Upper lobe of left lung (tissue), 6 donors: ENCODE measurements at regions not wholly inside any gene's neighbourhood (a gene's known extent, or its start where the extent isn't known, plus 50 kb on each side); places are given as distances from the start of the nearest gene placed in this dataset.

Experiments used
- ATAC-seq, 2 donors: fragments of 200-7000 bp; cut with Tn5 transposase; one replicate each; pipeline ENCODE4 v1.9.1; 2022; ENCODE audit warnings: mild to moderate bottlenecking in 2 of 2, moderate library complexity in 2 of 2; ENCODE audit not compliant: low FRiP score in 2 of 2
- DNase-seq, 2 donors: peaks; one replicate each; pipeline ENCODE4 v3.0.0-alpha.2; 2019 to 2020
- H3K27ac ChIP-seq, 4 donors: fragments of 200-600 bp; sonication (generic); one replicate each; pipeline ENCODE4 v1.5.1; 2016 to 2019
- H3K27me3 ChIP-seq, 4 donors: fragments of 200-600 bp; sonication (generic); one replicate each; pipeline ENCODE4 v1.5.1; 2017 to 2019
- H3K36me3 ChIP-seq, 4 donors: fragments of 200-600 bp; sonication (generic); one replicate each; pipeline ENCODE4 v1.5.1; 2016 to 2019
- H3K4me1 ChIP-seq, 4 donors: fragments of 200-600 bp; sonication (generic); one replicate each; pipeline ENCODE4 v1.5.1; 2018 to 2019
- H3K4me3 ChIP-seq, 4 donors: fragments of 200-600 bp; sonication (generic); one replicate each; pipeline ENCODE4 v1.5.1; 2017 to 2019; ENCODE audit warnings: mild to moderate bottlenecking in 2 of 4, moderate library complexity in 1 of 4
- H3K9me3 ChIP-seq, 4 donors: fragments of 200-600 bp; sonication (generic); one replicate each; pipeline ENCODE4 v1.5.1; 2018 to 2019
- EP300 ChIP-seq, 4 donors: sonication (generic); formaldehyde crosslinking; IDR thresholded peaks; one replicate each; pipeline ENCODE4 v1.5.1; 2017; ENCODE audit warnings: antibody characterized with exemption in 4 of 4, control low read depth in 2 of 4
- POLR2A ChIP-seq, 4 donors: fragments of 450-650 bp; IDR thresholded peaks; one replicate each; pipeline ENCODE4 v1.5.1; 2016 to 2017; ENCODE audit warnings: antibody characterized with exemption in 4 of 4, mild to moderate bottlenecking in 2 of 4
- POLR2AphosphoS5 ChIP-seq, 2 donors: sonication (generic); formaldehyde crosslinking; IDR thresholded peaks; one replicate each; pipeline ENCODE4 v1.5.1; 2017; ENCODE audit warnings: antibody characterized with exemption in 2 of 2
- WGBS, 2 donors: methylation state at CpG; one replicate each; pipeline ENCODE4 v1.1.5; 2017 to 2018; 5-methylcytosine and 5-hydroxymethylcytosine counted together
- TF ChIP-seq, protein P1 (sequence below), 6 experiments: fragments of 450-650 bp in 4 of 6; fragments of 200-600 bp in 2 of 6; sonication (generic) in 2 of 6; IDR thresholded peaks; one replicate each; pipeline ENCODE4 v1.5.1; 2016 to 2019; ENCODE audit warnings: antibody characterized with exemption in 6 of 6
- donor health status: DM: no; HTN: no; CAD: no; lungs with moderate emphysema.
- donor health status: DM: no; HTN: yes; CAD: no; lungs with severe emphysema.

DNA sequence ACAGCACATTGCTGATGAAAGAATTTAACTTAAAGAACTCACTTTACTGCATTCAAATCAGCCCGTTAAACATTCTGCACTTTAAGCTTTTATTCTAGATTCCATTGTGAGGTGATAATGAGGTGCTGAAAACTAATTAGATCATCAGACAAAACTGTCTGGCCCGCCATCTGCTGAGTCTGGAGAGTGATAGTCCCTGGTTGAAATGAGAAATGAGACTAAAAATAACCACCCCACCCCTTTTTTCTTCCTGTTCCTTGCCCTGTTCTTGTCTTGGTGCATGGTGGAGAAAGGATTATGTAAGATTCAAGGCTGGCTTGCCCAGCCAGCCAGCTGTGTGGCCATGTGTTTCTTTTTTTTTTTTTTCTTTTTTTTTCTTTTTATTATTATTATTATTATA lies 277.0 kb upstream of the COBL start:
- H3K4me1 ChIP-seq = no peaks in the 10 kb centered on the region
- DNase-seq = no peak
- ATAC-seq = no peak

GRCh38 chr7:51592842-51593599 lies 276.4 kb upstream of the COBL start:
- Histone ChIP-seq H3K36me3 (no peaks in the 10 kb centered on the region), H3K27ac (no peak overlapping the region), H3K4me3 (no peak overlapping the region), H3K27me3 (no peaks in the 10 kb centered on the region), H3K9me3 (no peaks in the 10 kb centered on the region), H3K4me1 (no peaks in the 10 kb centered on the region)
- TF ChIP-seq EP300 (IDR thresholded peaks at IDR 0.05) (no peak), POLR2A (IDR thresholded peaks at IDR 0.05) (no peak), POLR2AphosphoS5 (IDR thresholded peaks at IDR 0.05) (no peak)
- TF ChIP-seq, protein P1, sequence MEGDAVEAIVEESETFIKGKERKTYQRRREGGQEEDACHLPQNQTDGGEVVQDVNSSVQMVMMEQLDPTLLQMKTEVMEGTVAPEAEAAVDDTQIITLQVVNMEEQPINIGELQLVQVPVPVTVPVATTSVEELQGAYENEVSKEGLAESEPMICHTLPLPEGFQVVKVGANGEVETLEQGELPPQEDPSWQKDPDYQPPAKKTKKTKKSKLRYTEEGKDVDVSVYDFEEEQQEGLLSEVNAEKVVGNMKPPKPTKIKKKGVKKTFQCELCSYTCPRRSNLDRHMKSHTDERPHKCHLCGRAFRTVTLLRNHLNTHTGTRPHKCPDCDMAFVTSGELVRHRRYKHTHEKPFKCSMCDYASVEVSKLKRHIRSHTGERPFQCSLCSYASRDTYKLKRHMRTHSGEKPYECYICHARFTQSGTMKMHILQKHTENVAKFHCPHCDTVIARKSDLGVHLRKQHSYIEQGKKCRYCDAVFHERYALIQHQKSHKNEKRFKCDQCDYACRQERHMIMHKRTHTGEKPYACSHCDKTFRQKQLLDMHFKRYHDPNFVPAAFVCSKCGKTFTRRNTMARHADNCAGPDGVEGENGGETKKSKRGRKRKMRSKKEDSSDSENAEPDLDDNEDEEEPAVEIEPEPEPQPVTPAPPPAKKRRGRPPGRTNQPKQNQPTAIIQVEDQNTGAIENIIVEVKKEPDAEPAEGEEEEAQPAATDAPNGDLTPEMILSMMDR (IDR thresholded peaks at IDR 0.05) = no peak
- ATAC-seq = no peak
- no peak for DNase-seq
- WGBS, 2 donors = 72 to 84% methylated on average over 10 of the region's 10 CpGs

More for the DNA sequence above, 277.0 kb upstream of the COBL start:
- no peaks in the 10 kb centered on the region for H3K27me3 ChIP-seq
- WGBS, 2 donors = 56 to 63% methylated on average over 2 of the region's 2 CpGs
- H3K4me3 ChIP-seq = no peak overlapping the region
- H3K36me3 ChIP-seq = no peaks in the 10 kb centered on the region
- H3K9me3 ChIP-seq = no peaks in the 10 kb centered on the region
- no peak overlapping the region for H3K27ac ChIP-seq
- TF ChIP-seq, protein P1 (IDR thresholded peaks at IDR 0.05) = no peak
- TF ChIP-seq POLR2AphosphoS5 (IDR thresholded peaks at IDR 0.05) (no peak), POLR2A (IDR thresholded peaks at IDR 0.05) (no peak), EP300 (IDR thresholded peaks at IDR 0.05) (no peak)

DNA sequence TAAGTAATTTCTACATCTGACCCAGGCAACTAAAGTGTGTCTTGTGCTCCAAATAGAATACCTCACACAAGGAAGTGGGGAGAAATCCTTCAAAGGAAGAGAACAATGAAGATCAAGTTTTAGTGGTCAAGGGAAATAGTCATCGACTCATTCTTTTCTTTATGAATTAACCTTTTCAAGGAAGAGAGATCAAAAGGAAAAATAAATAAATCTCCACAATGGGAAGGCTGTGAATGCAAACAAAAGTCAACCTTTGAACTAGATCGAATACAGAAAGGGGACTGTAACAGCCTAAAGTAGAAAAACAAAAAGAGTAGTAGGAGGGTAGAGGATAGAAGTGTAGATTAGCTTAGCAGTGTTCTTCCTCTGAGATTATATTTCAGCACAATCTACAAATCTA lies 274.6 kb upstream of the COBL start:
- ATAC-seq (no peak), DNase-seq (no peak)
- no peaks in the 10 kb centered on the region for H3K36me3 ChIP-seq
- no peaks in the 10 kb centered on the region for H3K9me3 ChIP-seq
- H3K4me3 ChIP-seq = no peak overlapping the region
- 3 to 10% methylated on average over 2 of the region's 2 CpGs for WGBS, 2 donors
- H3K27ac ChIP-seq = no peak overlapping the region
- TF ChIP-seq POLR2AphosphoS5 (IDR thresholded peaks at IDR 0.05) (no peak), EP300 (IDR thresholded peaks at IDR 0.05) (no peak), POLR2A (IDR thresholded peaks at IDR 0.05) (no peak)
- TF ChIP-seq, protein P1 (IDR thresholded peaks at IDR 0.05) = no peak
- H3K4me1 ChIP-seq = no peaks in the 10 kb centered on the region
- H3K27me3 ChIP-seq = no peaks in the 10 kb centered on the region

DNA sequence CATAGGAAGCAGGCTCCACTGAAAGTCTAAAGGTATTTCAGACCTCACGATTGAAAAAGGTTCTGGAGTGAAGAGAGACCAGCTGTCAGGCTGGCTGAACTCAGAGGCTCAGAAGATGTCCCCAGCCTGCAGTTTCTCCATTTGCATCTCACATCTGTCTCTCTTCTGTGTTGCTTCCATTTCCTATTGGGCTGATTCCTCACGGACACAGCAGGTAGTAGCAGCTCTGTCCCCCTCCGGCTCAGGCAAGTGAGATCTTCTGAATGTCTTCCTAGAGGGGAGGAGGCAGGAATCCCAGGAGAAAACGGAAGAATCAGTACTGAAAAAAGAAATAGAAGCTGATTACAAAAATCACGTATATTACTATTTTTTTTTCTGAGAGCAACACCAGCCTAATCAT lies 274.1 kb upstream of the COBL start:
- no peaks in the 10 kb centered on the region for H3K4me1 ChIP-seq
- no peaks in the 10 kb centered on the region for H3K27me3 ChIP-seq
- H3K4me3 ChIP-seq = no peak overlapping the region
- no peak overlapping the region for H3K27ac ChIP-seq
- H3K36me3 ChIP-seq = no peaks in the 10 kb centered on the region
- DNase-seq (no peak), ATAC-seq (no peak)
- H3K9me3 ChIP-seq = no peaks in the 10 kb centered on the region
- 16 to 21% methylated on average over 5 of the region's 5 CpGs for WGBS, 2 donors
- TF ChIP-seq, protein P1 (IDR thresholded peaks at IDR 0.05) = no peak
- no peak for TF ChIP-seq POLR2AphosphoS5 (IDR thresholded peaks at IDR 0.05)
- TF ChIP-seq POLR2A (IDR thresholded peaks at IDR 0.05) = no peak
- TF ChIP-seq EP300 (IDR thresholded peaks at IDR 0.05) = no peak

GRCh38 chr7:51589111-51589510 lies 272.5 kb upstream of the COBL start:
- H3K27me3 ChIP-seq = no peaks in the 10 kb centered on the region
- DNase-seq (no peak), ATAC-seq (no peak)
- TF ChIP-seq, protein P1 (IDR thresholded peaks at IDR 0.05) = no peak
- TF ChIP-seq EP300 (IDR thresholded peaks at IDR 0.05) = no peak
- no peak for TF ChIP-seq POLR2A (IDR thresholded peaks at IDR 0.05)
- TF ChIP-seq POLR2AphosphoS5 (IDR thresholded peaks at IDR 0.05) = no peak
- H3K27ac ChIP-seq = no peak overlapping the region
- no peaks in the 10 kb centered on the region for H3K36me3 ChIP-seq
- H3K4me3 ChIP-seq = no peak overlapping the region
- WGBS, 2 donors = 69 to 70% methylated on average over 2 of the region's 2 CpGs
- H3K9me3 ChIP-seq = no peaks in the 10 kb centered on the region
- no peaks in the 10 kb centered on the region for H3K4me1 ChIP-seq
